H1 (cell line): ENCODE measurements at regions not wholly inside any gene's neighbourhood (a gene's known extent, or its start where the extent isn't known, plus 50 kb on each side); places are given as distances from the start of the nearest gene placed in this dataset.

ENCODE experiments used
- CTCF ChIA-PET: fragments of 300-600 bp; sonication (Branson Sonifier 250); formaldehyde crosslinking; loops from one replicate; lab custom pipeline; 2021; ENCODE audit not compliant: partially characterized antibody; lab: Charles Lee
- POLR2A ChIA-PET: fragments of 300-600 bp; sonication (Branson Sonifier 250); formaldehyde crosslinking; loops from one replicate; lab custom pipeline; 2021; ENCODE audit warnings: inconsistent platforms; ENCODE audit not compliant: partially characterized antibody; lab: Charles Lee
- DNase-seq, 2 experiments: peaks; one replicate each; pipeline versions ENCODE4 v3.0.0 to v3.0.0-alpha.2; 2010 to 2022; ENCODE audit warnings: low spot score in 2 of 2, low read depth in 1 of 2, mixed read lengths in 1 of 2
- FAIRE-seq: peaks from 2 replicates; lab custom pipeline; 2011; peaks lifted over from hg19 to GRCh38; lab: Jason Lieb, UNC
- H2AFZ ChIP-seq: 2 replicates; pipeline ENCODE4 v1.8.1; 2012; ENCODE audit warnings: low read length, inconsistent platforms
- H2AK5ac ChIP-seq: 2 replicates; pipeline ENCODE4 v1.6.1; 2013; ENCODE audit warnings: low read depth, low read length
- H2BK120ac ChIP-seq: replicated peaks from 2 replicates; pipeline ENCODE3; 2013; ENCODE audit warnings: low read depth, low read length, inconsistent platforms
- H2BK12ac ChIP-seq: 2 replicates; pipeline ENCODE4 v1.6.1; 2013; ENCODE audit warnings: low read depth, low read length
- H2BK15ac ChIP-seq: 2 replicates; pipeline ENCODE4 v1.6.1; 2013; ENCODE audit warnings: low read length
- H2BK20ac ChIP-seq: 2 replicates; pipeline ENCODE4 v1.6.1; 2013; ENCODE audit warnings: low read length
- H2BK5ac ChIP-seq: 2 replicates; pipeline ENCODE4 v1.6.1; 2013; ENCODE audit warnings: low read depth, low read length
- H3K14ac ChIP-seq: 2 replicates; pipeline ENCODE4 v1.6.1; 2013; ENCODE audit warnings: inconsistent platforms; ENCODE audit not compliant: insufficient read length
- H3K18ac ChIP-seq: 2 replicates; pipeline ENCODE4 v1.6.1; 2013; ENCODE audit warnings: low read length; ENCODE audit errors: extremely low read depth
- H3K23ac ChIP-seq: 2 replicates; pipeline ENCODE4 v1.6.1; 2013; ENCODE audit warnings: inconsistent platforms; ENCODE audit not compliant: insufficient read length
- H3K23me2 ChIP-seq: 2 replicates; pipeline ENCODE4 v1.6.1; 2013; ENCODE audit warnings: low read depth, low read length
- H3K27ac ChIP-seq: 2 replicates; pipeline ENCODE4 v1.6.1; 2011; ENCODE audit warnings: low read depth, low read length, inconsistent platforms
- H3K27me3 ChIP-seq, 4 experiments: replicated peaks in 1 of 4; 1 replicate in 1 of 4; 2 replicates in 3 of 4; pipeline versions ENCODE4 v1.6.1 to v1.8.1; 2011 to 2013; ENCODE audit warnings: low read length in 3 of 4, mild to moderate bottlenecking in 3 of 4, inconsistent platforms in 2 of 4, mixed read lengths in 2 of 4, moderate library complexity in 1 of 4; ENCODE audit not compliant: control insufficient read depth in 3 of 4, insufficient read depth in 3 of 4; ENCODE audit errors: extremely low read depth in 1 of 4
- H3K36me3 ChIP-seq, 4 experiments: 2 replicates each; pipeline versions ENCODE4 v1.6.1 to v1.8.1; 2011 to 2013; ENCODE audit warnings: mild to moderate bottlenecking in 4 of 4, low read length in 3 of 4, moderate library complexity in 2 of 4, control low read depth in 1 of 4, inconsistent platforms in 1 of 4; ENCODE audit not compliant: insufficient read depth in 4 of 4, control insufficient read depth in 2 of 4
- H3K4ac ChIP-seq: replicated peaks from 2 replicates; pipeline ENCODE3; 2013; ENCODE audit warnings: low read length, low read depth, mixed read lengths, inconsistent platforms; ENCODE audit not compliant: insufficient read length
- H3K4me1 ChIP-seq, 4 experiments: replicated peaks in 1 of 4; 1 replicate in 1 of 4; 2 replicates in 3 of 4; pipeline versions ENCODE4 v1.6.1 to v1.8.1; 2011 to 2013; ENCODE audit warnings: low read length in 3 of 4, inconsistent platforms in 2 of 4, mixed read lengths in 1 of 4; ENCODE audit not compliant: insufficient read depth in 4 of 4, control insufficient read depth in 3 of 4
- H3K4me2 ChIP-seq, 2 experiments: 2 replicates each; pipeline versions ENCODE4 v1.6.1 to v1.8.1; 2011 to 2013; ENCODE audit warnings: low read depth in 2 of 2, low read length in 2 of 2, control low read depth in 1 of 2, inconsistent platforms in 1 of 2, mild to moderate bottlenecking in 1 of 2; ENCODE audit not compliant: insufficient read depth in 1 of 2
- H3K4me3 ChIP-seq, 4 experiments: fragments of 200-600, 300-600 bp in 1 of 4; sonication (generic), shearing (Covaris generic), sonication (Bioruptor Twin) in 1 of 4; 2 replicates each; pipeline versions ENCODE4 v1.5.1 to v1.8.1; 2011 to 2016; ENCODE audit warnings: low read length in 4 of 4, low read depth in 3 of 4, control low read depth in 2 of 4, inconsistent platforms in 2 of 4, mild to moderate bottlenecking in 2 of 4, mixed read lengths in 1 of 4, moderate library complexity in 1 of 4; ENCODE audit not compliant: insufficient read depth in 2 of 4; ENCODE audit errors: extremely low read depth in 1 of 4
- H3K56ac ChIP-seq: replicated peaks from 2 replicates; pipeline ENCODE3; 2013; ENCODE audit warnings: low read depth, mild to moderate bottlenecking, mixed read lengths, low read length, inconsistent platforms; ENCODE audit not compliant: insufficient read length
- H3K79me1 ChIP-seq: 2 replicates; pipeline ENCODE4 v1.6.1; 2013; ENCODE audit warnings: low read depth, low read length, control low read depth
- H3K79me2 ChIP-seq, 2 experiments: 2 replicates each; pipeline versions ENCODE4 v1.6.1 to v1.8.1; 2012 to 2013; ENCODE audit warnings: low read length in 2 of 2, mild to moderate bottlenecking in 2 of 2, inconsistent platforms in 1 of 2; ENCODE audit not compliant: insufficient read depth in 2 of 2, control insufficient read depth in 1 of 2
- H3K9ac ChIP-seq, 4 experiments: replicated peaks in 1 of 4; 1 replicate in 1 of 4; 2 replicates in 3 of 4; pipeline versions ENCODE4 v1.6.1 to v1.8.1; 2011 to 2013; ENCODE audit warnings: low read depth in 3 of 4, low read length in 3 of 4, control low read depth in 2 of 4, mild to moderate bottlenecking in 2 of 4, moderate library complexity in 2 of 4, inconsistent platforms in 1 of 4; ENCODE audit errors: extremely low read depth in 1 of 4
- H3K9me3 ChIP-seq, 2 experiments: 2 replicates each; pipeline versions ENCODE4 v1.6.1 to v1.8.1; 2012 to 2013; ENCODE audit warnings: mild to moderate bottlenecking in 2 of 2, moderate library complexity in 2 of 2, control low read depth in 1 of 2, inconsistent platforms in 1 of 2, low read depth in 1 of 2, low read length in 1 of 2, mixed read lengths in 1 of 2; ENCODE audit not compliant: insufficient read depth in 2 of 2
- H4K20me1 ChIP-seq, 2 experiments: replicated peaks in 1 of 2; 2 replicates each; pipeline versions ENCODE3 to v1.8.1; 2011 to 2013; ENCODE audit warnings: inconsistent platforms in 2 of 2, low read length in 2 of 2, mild to moderate bottlenecking in 1 of 2; ENCODE audit not compliant: insufficient read depth in 2 of 2, control insufficient read depth in 1 of 2
- H4K5ac ChIP-seq: 2 replicates; pipeline ENCODE4 v1.6.1; 2013; ENCODE audit warnings: low read length, low read depth, mixed read lengths, inconsistent platforms; ENCODE audit not compliant: insufficient read length
- H4K8ac ChIP-seq: 2 replicates; pipeline ENCODE4 v1.8.0; 2013; ENCODE audit warnings: mild to moderate bottlenecking, moderate library complexity, low read length, inconsistent platforms; ENCODE audit not compliant: insufficient read depth; ENCODE audit errors: extremely low read depth
- H4K91ac ChIP-seq: replicated peaks from 2 replicates; pipeline ENCODE3; 2013; ENCODE audit warnings: low read length, mixed read lengths, inconsistent platforms; ENCODE audit not compliant: insufficient read length
- CHD2 ChIP-seq: IDR thresholded peaks from 2 replicates; pipeline ENCODE4 v1.6.1; 2012; ENCODE audit warnings: low read length, improper control_type of control experiment
- CTCF ChIP-seq, 3 experiments: IDR thresholded peaks; 1 replicate in 2 of 3; 2 replicates in 1 of 3; pipeline versions ENCODE4 v1.5.1 to v1.6.1; 2011; ENCODE audit warnings: low read length in 3 of 3, mild to moderate bottlenecking in 3 of 3, inconsistent platforms in 2 of 3, low read depth in 1 of 3, moderate library complexity in 1 of 3; ENCODE audit not compliant: insufficient read depth in 1 of 3; ENCODE audit errors: control extremely low read depth in 1 of 3
- NRF1 ChIP-seq: IDR thresholded peaks from 2 replicates; pipeline ENCODE4 v1.6.1; 2011; ENCODE audit warnings: mild to moderate bottlenecking, low read depth, low read length, improper control_type of control experiment
- RAD21 ChIP-seq, 2 experiments: IDR thresholded peaks in 1 of 2; conservative IDR thresholded peaks in 1 of 2; 2 replicates each; pipeline ENCODE4 v1.6.1; 2011; ENCODE audit warnings: low read depth in 2 of 2, low read length in 2 of 2, improper control_type of control experiment in 1 of 2, inconsistent platforms in 1 of 2, mild to moderate bottlenecking in 1 of 2, moderate library complexity in 1 of 2
- SIRT6 ChIP-seq: IDR thresholded peaks from one replicate; pipeline ENCODE4 v1.7.1; 2012; ENCODE audit warnings: low read length, inconsistent platforms
- SIX5 ChIP-seq: IDR thresholded peaks from 2 replicates; pipeline ENCODE4 v1.6.1; 2011; ENCODE audit warnings: mild to moderate bottlenecking, low read depth, low read length

GRCh38 chr1:69180358-69180757 lies 387.4 kb upstream of the LRRC7 start:
- H2AFZ ChIP-seq, result no peak overlapping the region
- H3K9ac ChIP-seq, result no peak overlapping the region
- no peak for FAIRE-seq
- H3K9me3 ChIP-seq, result no peaks in the 10 kb centered on the region
- H3K79me2 ChIP-seq, result no peaks in the 10 kb centered on the region
- H3K23ac ChIP-seq, result no peak overlapping the region
- H2BK20ac ChIP-seq, result no peak overlapping the region
- peaks cover 0 to 3% (median 0%) of the 10 kb centered on the region in 4 experiments; a peak in 1 of 7 replicates for H3K4me1 ChIP-seq
- H2BK15ac ChIP-seq, result no peak overlapping the region
- H3K27me3 ChIP-seq, result no peaks in the 10 kb centered on the region
- H4K5ac ChIP-seq, result no peak overlapping the region
- no peak overlapping the region for H3K4me2 ChIP-seq
- H3K4ac ChIP-seq, result no peak overlapping the region
- no peak overlapping the region for H2AK5ac ChIP-seq
- no peak overlapping the region for H2BK12ac ChIP-seq
- POLR2A ChIA-PET, result no interaction called here
- no peaks in the 10 kb centered on the region for H3K79me1 ChIP-seq
- no peak overlapping the region for H4K91ac ChIP-seq
- no peak overlapping the region for H3K56ac ChIP-seq
- H4K20me1 ChIP-seq, result no peaks in the 10 kb centered on the region
- no peaks in the 10 kb centered on the region for H3K36me3 ChIP-seq
- no peak overlapping the region for H2BK5ac ChIP-seq
- DNase-seq, result no peak
- H4K8ac ChIP-seq, result no peak overlapping the region
- H3K27ac ChIP-seq, result no peak overlapping the region
- no peak overlapping the region for H3K18ac ChIP-seq
- H3K23me2 ChIP-seq, result no peaks in the 10 kb centered on the region
- TF ChIP-seq SIRT6 (no peak), SIX5 (no peak), CTCF (IDR thresholded peaks at IDR 0.05; ENCODE audit: control extremely low read depth in 1 of 3, insufficient read depth in 1 of 3, low read depth in 1 of 3, low read length in 3 of 3) (no peak), CHD2 (no peak), RAD21 (IDR thresholded peaks at IDR 0.05 in 1 of 2, conservative IDR thresholded peaks at IDR 0.05 in 1 of 2; ENCODE audit: low read depth in 2 of 2, low read length in 2 of 2) (no peak), NRF1 (no peak)
- TF ChIP-seq, all 59 proteins: peak for 0
- H3K14ac ChIP-seq, result no peak overlapping the region
- H3K4me3 ChIP-seq, result no peak overlapping the region
- CTCF ChIA-PET, result no interaction called here
- no peak overlapping the region for H2BK120ac ChIP-seq
